ENCODE measurements at regions not wholly inside any gene's neighbourhood (a gene's known extent, or its start where the extent isn't known, plus 50 kb on each side); places are given as distances from the start of the nearest gene placed in this dataset.
"Not testable (repeated sequence)": the region's sequence is repeated elsewhere in the genome, so short reads cannot be mapped to it uniquely, and the experiment has no call there.

DNA sequence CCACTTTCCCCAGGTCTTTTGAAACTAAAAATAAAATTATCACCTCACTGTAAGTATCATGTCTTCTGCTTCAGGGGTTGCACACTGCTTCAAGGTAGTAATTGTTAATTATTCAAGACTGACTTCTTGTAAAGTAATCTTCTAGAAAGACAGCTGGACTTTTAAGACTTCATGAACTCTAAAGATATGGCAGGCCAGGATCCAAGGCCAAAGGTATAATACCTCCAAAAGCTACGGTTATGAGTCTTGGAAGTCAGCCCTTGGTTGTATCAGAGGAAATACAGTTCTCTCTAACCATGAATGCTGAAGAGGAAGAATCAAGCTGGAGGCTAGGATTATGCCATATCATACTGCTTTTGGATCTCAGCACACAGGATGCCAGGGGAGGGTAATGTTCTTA, 1346.8 kb upstream of the GJE1 start:
- no peak for DNase-seq (ENCODE audit: low read depth in 1 of 2, low spot score in 1 of 2)

DNA sequence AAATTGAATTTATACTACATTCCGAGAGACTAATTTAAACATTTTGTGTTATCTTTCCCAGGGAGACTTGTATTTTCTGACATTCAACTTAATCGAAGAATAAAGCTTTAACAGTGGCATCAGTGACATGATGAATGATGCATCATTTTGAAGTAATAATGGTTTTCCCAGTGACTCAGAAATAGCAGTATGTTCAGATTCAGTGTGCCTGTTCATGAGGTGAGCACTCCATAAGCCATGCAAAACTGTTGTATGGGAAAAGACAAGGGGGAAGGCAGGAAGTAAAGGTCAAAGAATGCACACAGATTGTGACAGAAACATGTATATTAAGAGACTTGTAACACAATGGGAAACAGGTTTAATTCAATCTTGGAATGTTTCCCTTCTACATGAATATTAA, 1348.2 kb upstream of the GJE1 start:
- DNase-seq (ENCODE audit: low read depth in 1 of 2, low spot score in 1 of 2), result no peak

DNA sequence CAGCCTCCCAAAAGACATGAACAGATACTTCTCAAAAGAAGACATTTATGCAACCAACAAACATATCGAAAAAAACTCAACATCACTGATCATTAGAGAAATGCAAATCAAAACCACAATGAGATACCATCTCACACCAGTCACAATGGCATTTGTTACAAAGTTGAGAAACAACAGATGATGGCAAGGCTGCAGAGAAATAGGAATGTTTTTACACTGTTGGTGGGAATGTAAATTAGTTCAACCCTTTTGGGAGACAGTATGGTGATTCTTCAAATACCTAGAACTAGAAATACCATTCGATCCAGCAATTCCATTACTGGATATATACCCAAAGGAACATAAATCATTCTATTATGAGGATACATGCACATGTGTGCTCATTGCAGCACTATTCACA, 1349.2 kb upstream of the GJE1 start:
- not testable (repeated sequence) for DNase-seq (ENCODE audit: low read depth in 1 of 2, low spot score in 1 of 2)

DNA sequence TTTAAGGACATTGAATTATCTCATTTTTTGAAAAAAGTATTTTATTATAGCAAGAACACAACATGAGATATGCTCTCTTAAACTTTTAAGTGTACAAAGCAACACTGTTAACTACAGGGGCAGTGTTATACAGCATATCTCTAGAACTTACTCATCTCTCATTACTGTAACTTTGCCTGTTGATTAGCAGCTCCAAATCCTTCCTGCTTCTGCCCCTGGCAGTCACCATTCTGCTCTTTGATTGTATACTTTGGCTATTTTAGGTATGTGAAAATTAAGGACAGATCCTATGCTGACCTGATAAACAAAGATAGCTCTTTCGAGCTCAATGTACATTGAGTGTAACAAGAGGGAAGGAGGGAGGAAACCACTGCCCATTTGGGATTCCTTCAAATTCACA, 1349.8 kb upstream of the GJE1 start:
- no peak for DNase-seq (ENCODE audit: low read depth in 1 of 2, low spot score in 1 of 2)

DNA sequence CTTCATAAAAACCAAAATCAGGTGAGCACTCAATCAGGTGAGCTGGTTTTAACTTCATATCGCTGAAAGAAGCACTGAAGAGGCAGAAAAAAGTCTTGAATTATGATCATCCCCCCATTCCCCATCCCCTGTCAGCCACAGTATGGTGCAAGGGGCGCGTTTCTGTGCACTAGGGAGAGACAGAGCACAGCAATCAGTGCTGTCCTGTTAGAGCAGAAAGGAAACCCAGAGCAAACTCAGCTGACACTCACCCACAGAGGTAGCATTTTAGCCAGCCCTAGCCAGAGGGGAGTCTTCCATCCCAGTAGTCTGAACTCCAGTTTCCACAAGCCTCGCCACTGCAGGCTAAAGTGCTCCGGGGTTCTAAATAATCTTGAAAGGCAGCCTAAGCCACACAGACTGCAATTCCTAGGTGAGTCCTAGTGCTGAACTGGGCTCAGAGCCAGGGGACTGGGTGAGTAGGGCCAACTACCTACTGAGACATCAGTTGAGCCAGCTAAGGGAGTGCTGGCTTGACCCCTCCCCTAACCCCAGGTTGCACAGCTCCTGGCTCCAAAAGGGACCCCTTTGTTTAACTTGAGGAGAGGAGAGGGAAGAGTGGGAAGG, 1352.6 kb upstream of the GJE1 start:
- no peak for DNase-seq (ENCODE audit: low read depth in 1 of 2, low spot score in 1 of 2)

DNA sequence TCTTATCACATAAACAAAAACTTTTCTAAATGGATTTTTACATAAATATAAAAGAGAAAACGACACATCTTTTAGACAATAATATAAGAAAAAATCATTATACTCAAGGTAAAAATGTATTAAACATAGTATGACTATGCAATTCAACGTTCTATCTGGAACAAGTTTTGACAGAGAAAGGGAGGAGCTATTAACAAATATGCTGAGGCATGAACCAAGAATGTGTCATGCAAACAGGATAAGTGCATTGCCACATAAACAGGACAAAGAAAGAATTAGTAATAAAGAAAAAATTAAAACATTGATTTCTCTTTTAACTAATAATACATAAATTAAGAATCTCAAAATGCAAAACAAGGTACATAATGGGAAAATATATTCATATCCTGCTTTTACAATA, 1353.4 kb upstream of the GJE1 start:
- DNase-seq (ENCODE audit: low read depth in 1 of 2, low spot score in 1 of 2), result no peak

DNA sequence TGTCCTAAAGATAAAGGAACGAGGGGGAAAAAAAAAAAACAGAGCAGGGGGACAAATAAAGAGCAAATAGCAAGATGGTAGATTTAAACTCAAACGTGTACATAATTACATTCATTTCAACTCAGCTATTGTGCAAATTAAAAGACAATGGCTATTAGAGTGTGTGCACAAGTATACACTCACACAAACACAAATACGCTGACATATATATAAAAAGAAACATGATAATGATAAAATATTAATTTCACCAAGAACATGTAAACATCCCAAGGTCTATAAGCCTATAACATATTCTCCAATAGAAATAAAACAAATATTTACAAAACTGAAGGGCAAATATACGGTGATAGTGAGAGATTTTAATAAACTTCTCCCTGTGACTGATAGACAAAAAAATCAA, 1354.9 kb upstream of the GJE1 start:
- DNase-seq (ENCODE audit: low read depth in 1 of 2, low spot score in 1 of 2), result no peak

DNA sequence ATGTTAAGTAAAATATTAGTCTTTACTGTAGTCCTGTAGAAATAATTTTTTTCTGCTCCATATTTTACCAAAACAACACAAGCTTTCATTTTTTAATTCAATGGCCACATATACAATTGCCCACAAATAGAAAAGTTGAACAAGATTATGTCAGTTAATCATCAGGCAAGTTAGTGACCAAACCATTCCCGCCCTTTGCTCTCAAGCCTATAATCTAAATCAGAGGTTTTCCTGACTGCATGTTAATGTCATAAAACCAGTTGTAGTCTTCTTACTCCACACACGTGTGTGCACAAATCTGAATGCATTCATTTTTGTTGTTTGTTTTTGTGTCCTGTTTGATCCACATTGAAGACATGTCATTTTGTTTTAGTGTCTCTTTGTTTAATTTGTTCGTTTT, 1357.7 kb upstream of the GJE1 start:
- DNase-seq (ENCODE audit: low read depth in 1 of 2, low spot score in 1 of 2), result no peak

DNA sequence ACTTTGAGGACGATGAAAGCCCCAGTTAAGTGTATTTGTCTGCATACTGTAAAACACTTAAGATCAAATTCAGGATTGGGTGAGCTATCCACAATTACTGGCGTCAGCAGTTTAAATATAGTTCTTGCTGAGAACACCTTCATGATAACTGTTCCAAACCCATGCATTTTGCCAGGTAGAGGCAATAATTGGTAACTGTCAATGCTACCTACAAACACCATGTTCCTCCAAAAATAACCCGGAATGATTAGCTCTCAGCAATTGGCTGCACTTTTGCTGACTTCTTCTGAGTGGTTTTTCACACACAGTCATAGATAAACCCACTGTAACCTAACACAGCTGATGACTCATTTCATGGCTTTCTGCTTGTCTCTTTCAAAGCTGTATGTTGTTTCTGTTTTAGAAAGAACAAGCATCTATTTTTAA, 1358.6 kb upstream of the GJE1 start:
- no peak for DNase-seq (ENCODE audit: low read depth in 1 of 2, low spot score in 1 of 2)

DNA sequence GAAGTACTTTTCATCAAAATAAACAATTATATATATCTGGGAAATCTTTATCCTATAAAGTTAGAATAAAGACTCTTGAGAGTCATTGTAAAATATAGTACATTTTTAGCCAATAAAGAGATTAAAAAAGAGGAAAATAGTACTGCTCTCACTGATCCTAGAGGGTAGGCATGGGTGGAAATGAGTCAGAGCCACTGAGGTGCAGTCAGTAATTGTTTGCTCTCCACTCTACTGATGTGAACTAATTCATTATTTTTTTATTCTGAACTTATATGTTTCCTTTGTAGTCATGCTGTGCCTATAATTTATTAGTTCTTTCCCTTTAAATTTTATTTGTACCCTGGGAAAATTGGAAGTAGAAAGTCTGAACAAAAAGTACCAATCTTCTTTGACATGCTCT, 1359.4 kb upstream of the GJE1 start:
- no peak for DNase-seq (ENCODE audit: low read depth in 1 of 2, low spot score in 1 of 2)

DNA sequence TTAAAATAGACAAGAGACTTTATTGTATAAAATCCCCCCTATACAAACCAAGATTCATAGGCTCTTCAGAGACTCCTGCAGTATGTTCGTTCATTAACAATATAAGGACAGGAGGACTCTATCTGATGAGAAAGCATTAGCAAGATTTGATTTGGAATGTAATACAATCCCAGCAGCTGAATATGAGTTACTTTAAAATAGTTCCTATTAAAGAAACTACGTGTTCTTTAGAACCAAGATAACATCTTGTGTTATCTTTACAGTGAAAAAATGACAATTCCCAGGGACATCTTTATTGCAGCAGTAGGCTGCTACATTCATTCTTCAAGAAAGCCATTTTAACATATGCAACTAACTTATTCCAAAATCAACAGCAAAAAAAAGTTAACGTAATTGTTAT, 1360.1 kb upstream of the GJE1 start:
- DNase-seq (ENCODE audit: low read depth in 1 of 2, low spot score in 1 of 2), result no peak

DNA sequence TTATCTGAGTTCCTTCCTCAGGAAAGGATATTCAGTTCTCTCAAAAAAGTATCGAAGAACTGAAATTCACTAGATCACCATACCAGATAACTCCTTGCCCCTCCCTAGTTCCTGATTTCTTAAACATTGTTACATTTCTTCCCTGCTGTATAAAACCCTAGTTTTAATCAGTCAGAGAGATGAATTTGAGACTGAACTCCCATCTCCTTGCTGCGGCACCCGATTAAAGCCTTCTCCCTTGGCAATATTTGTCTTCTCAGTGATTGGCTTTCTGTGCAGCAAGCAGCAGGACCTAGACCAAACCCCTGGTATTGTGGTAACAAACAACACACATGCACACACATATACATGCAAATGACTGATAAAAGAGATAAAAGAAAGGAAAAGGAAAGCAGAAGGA, 1364.6 kb upstream of the GJE1 start:
- DNase-seq (ENCODE audit: low read depth in 1 of 2, low spot score in 1 of 2), result no peak

DNA sequence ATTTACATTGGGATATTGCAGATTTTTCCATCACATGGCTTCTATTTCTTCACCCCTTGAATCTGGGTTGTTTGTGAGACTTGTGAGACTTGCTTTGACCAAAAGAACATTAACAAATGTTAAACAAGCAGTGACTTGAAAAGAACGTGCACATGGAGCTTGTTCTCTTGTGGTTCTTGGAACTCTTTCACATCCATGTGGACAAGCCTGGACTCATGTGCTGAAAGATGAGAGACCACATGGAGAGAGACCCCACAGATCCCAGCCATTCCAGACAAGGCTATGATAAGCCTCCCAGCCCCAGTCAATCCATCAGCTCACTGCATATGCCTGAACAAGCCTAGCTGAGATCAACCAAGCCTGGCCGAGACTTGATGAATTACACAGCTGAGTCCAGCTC, 1365.7 kb upstream of the GJE1 start:
- DNase-seq (ENCODE audit: low read depth in 1 of 2, low spot score in 1 of 2), result no peak

DNA sequence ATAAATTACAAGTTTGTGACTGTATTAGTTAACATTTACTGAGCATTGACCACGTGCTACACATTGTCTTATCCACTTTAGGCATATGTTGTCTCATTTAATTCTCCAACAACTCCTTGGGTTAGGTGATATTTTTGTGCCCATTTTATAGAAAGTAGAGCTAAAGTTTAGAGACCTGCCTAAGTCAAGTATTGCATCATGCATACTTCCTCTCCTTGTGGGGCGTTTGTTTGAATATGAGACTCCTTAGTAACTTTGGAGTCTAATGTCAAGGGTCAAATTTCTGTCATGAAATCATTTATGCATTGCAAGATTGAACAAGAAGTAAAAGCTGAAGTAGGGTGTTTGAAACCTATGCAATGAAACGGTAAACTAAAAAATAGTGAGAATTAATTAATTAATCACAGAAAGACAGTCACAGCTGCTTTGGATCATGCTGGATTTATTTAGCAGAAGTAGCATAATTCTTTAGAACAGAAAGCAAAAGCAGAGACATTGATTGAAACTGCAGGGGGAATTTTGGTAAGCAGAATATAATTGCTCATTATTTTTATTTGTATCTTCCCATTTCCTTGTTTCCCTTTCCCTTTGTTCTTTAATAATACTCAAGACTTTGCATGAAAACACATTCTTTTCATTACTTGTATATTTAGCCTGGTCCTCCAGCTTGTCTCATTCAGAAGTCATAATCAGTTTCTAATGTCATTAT, 1374.4 kb upstream of the GJE1 start:
- DNase-seq (ENCODE audit: low read depth in 1 of 2, low spot score in 1 of 2), result no peak

DNA sequence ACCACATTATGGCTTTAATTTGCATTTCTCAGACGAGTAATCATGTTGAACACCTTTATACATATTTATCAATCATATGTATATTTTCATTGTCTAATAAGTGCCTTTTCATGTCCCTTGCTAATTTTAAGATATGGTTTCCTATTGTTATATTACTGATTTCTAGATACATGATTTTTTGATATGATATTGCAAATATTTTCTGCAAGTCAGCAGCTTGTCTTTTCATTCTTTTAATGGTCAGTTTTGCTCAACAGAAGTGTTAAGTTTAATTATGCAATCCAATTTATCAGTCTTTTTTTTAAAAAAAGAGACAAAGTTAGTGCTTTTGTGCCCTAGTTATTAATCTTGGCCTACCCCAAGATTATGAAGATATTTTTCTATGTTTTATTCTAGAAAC, 1377.8 kb upstream of the CITED2 start:
- no peak for DNase-seq (ENCODE audit: low read depth in 1 of 2, low spot score in 1 of 2)

DNA sequence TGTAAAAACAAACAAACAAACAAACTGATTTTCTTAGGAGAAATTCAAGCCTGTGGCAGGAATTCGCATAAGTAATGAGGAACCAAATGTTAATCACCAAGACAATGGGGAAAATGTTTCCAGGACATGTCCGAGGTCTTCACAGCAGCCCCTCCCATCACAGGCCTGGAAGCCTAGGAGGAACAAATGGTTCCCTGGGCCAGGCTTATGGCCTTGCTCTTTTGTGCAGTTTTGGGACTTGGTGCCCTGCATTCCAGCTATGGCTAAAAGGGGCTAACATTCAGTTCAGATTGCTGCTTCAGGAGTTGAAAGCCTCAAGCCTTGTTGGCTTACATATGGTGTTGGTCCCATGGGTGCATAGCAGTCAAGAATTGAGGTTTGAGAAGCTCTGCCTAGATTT, 1372.7 kb upstream of the CITED2 start:
- DNase-seq (ENCODE audit: low read depth in 1 of 2, low spot score in 1 of 2), result no peak

DNA sequence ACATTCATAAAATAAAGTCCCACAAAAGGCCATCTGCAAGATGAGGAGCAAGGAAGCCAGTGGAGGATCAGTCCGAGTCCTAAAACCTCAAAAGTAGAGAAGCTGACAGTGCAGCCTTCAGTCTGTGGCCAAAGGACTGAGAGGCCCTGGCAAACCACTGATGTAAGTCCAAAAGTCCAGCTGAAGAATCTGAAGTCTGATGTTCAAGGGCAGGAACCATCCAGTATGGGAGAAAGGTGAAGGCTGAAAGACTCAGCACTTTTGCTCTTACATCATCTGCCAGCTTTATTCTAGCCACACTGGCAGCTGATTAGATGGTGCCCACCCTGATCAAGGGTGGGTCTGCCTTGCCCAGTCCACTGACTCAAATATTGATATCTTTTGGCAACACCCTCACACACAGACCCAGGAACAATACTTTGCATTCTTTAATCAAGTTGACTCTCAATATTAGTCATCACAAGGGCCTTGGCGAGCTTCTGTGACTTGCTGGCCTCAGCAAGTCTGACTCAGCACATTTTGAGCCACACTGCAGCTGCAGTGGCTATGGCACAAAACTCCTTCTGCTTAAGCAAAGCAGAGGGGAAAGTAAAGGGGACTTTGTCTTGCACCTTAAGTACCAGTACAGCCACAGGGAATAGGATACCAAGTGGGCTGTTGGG, 1370.3 kb upstream of the CITED2 start:
- DNase-seq (ENCODE audit: low read depth in 1 of 2, low spot score in 1 of 2), result no peak

DNA sequence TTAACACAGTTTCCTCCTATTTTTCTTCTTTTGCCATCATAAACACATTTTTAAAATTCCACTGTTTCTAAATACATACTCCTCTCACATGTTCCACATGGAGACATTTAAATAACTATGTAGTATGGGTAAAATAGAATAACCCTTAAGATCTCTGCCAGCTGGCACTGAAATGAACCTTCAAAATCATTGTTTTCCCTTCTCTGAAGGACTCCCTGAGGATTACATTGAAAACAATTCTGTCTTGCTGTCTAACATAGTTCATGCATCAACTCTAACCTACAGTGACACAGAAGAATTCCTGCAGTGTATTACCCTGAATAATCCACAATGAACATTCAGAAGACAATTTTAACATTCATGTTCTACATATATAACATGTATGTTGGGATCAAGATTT, 1361.8 kb upstream of the CITED2 start:
- no peak for DNase-seq (ENCODE audit: low read depth in 1 of 2, low spot score in 1 of 2)

DNA sequence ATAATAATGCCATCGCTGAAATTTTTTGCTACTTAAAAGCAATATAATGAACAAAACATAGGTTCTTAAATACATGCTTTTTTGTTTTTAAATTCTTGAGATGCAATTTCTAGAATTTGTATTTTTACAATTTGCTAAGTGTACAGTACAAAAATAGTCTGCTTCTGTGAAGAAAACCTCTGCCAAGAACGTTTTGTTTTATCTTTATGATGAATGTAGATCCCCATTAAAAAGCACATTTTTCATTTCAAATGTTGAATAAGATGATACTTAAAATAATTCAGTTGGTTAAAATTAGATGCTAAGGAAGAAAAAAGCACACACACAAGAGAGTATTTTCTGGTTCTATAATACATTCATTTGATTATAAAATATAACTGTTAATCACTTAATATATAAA, 1358.5 kb upstream of the CITED2 start:
- no peak for DNase-seq (ENCODE audit: low read depth in 1 of 2, low spot score in 1 of 2)

DNA sequence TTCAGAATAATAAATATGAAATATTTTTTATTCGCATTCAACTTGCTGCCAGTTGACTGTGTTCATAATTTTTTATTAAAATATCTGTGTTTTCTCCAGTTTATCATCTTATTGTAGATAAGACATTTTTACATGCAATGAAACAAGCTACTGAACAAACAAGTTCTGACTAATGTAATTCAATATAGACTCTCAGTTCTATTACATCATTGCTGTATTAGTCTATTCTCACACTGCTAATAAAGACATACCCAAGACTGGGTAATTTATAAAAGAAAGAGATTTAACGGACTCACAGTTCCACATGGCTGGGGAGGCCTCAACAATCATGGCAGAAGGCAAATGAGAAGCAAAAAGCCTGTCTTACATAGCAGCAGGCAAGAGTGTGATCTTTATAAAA, 1357.7 kb upstream of the CITED2 start:
- DNase-seq (ENCODE audit: low read depth in 1 of 2, low spot score in 1 of 2), result no peak

DNA sequence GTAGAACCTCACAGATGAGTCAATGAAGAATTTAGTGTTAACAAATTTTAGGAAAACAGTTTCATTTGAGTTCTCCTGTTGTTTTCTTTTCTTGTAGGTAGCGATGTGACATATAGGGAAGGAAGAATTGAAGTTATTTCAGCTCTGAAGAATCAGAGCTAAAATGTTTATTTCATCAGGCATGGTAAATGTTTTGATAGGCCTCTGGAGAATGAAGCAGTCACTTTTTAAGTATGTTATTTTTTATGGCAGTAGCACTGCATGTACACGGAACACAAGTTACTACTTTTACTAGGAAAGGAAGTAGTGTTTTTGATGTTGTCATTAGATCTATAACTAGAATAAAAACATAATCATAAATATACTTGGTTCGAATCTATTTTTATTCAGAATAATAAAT, 1357.3 kb upstream of the CITED2 start:
- no peak for DNase-seq (ENCODE audit: low read depth in 1 of 2, low spot score in 1 of 2)

DNA sequence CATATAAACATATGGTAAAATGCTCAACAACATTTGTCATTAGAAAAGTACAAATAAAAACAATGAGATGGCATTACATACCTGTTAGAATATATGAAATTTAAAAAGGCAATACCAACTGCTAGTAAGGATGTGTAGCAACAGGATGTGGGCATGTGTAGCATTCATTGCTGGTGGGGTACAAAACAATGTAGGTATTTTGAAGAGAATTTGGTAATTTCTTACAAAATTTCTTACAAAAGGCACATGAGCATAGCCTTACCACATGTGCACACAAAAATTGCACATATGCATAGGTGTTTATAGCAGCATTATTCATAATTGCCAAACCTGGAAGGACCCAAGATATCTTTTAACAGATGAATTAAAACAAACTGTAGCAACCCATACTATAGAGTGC, 1355.1 kb upstream of the CITED2 start:
- DNase-seq (ENCODE audit: low read depth in 1 of 2, low spot score in 1 of 2), result no peak

DNA sequence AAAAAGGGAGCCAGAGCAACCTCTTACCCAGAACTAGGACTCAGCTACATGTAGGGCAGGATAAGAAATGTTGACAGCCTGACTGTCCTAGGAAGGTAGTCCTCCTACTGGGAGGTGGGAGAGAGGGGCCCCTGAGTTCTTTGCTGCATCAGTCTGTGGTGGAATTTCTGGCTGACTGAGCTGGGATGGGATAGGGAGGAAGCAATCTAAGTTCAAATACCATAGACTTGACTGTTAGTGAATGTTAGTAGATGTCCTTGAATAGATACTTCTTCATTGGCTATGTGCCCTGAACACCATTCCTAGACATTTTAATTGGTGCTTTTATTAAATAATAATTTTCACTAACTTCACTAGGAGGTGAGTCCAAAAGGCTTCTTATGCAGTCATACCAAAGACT, 1343.6 kb upstream of the CITED2 start:
- no peak for DNase-seq (ENCODE audit: low read depth in 1 of 2, low spot score in 1 of 2)
